ENCODE measurements at regions not wholly inside any gene's neighbourhood (a gene's known extent, or its start where the extent isn't known, plus 50 kb on each side); places are given as distances from the start of the nearest gene placed in this dataset. TPM values are rescaled to one million over a fixed set of nuclear protein-coding genes. Genes with fewer than 3 reads are reported as not detected.

DNA sequence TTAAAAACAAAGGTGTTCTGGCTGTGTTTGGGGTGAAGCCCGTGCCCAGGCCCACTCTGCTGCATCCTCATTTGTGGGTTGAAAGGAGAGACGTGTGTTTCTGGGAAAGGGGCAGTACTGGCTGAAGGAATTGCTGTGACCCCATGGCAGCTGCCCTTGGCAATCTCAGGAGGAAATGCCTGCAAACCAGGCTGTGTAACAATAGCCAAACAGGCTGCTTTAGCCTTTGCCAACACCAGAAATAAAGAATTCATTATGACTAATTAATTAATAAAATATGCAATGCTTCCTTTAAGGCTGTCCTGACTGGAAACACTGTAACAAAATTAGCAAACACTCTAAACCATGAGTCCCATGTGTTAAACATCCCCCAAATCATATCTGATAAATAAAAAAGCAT is 53.0 kb upstream of the KRR1 start:
- Histone ChIP-seq H3K27ac (no peak overlapping the region), H3K9me3 (no peaks in the 10 kb centered on the region), H3K4me3 (no peak overlapping the region), H3K36me3 (no peaks in the 10 kb centered on the region), H3K27me3 (no peaks in the 10 kb centered on the region), H3K4me1 (peaks cover 0 to 43% (median 0%) of the 10 kb centered on the region in 4 donors)
- peak in 1 of 2 donors; percentile 27 for TF ChIP-seq EP300 (IDR thresholded peaks at IDR 0.05)
- TF ChIP-seq, protein P1, sequence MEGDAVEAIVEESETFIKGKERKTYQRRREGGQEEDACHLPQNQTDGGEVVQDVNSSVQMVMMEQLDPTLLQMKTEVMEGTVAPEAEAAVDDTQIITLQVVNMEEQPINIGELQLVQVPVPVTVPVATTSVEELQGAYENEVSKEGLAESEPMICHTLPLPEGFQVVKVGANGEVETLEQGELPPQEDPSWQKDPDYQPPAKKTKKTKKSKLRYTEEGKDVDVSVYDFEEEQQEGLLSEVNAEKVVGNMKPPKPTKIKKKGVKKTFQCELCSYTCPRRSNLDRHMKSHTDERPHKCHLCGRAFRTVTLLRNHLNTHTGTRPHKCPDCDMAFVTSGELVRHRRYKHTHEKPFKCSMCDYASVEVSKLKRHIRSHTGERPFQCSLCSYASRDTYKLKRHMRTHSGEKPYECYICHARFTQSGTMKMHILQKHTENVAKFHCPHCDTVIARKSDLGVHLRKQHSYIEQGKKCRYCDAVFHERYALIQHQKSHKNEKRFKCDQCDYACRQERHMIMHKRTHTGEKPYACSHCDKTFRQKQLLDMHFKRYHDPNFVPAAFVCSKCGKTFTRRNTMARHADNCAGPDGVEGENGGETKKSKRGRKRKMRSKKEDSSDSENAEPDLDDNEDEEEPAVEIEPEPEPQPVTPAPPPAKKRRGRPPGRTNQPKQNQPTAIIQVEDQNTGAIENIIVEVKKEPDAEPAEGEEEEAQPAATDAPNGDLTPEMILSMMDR (IDR thresholded peaks at IDR 0.05): no peak
- 29 to 50% methylated on average over 2 of the region's 2 CpGs for WGBS, 2 donors
- DNase-seq (ENCODE audit: low spot score in 2 of 2): no peak

DNA sequence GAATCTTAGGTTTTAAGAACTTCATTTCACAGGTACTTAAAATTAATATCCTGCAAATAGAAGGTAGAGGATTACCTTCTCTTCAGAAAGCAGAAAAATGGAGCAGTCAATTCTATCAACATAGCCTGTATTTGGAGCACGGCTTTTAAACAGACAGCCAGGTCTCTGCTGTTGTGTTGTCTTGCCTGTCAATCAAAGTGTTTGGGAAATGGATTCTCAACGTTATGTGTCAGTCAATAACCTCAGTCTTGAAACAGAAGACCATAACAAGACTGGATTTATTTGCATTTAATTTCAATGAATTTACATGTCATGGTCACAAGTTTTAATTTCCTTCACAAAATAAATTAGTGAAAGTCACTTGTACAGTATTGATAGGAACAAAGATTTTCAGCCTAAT is 51.9 kb upstream of the KRR1 start:
- Histone ChIP-seq H3K27ac (no peak overlapping the region), H3K27me3 (no peaks in the 10 kb centered on the region), H3K36me3 (no peaks in the 10 kb centered on the region), H3K9me3 (no peaks in the 10 kb centered on the region), H3K4me1 (peaks cover 0 to 38% (median 0%) of the 10 kb centered on the region in 4 donors), H3K4me3 (no peak overlapping the region)
- TF ChIP-seq, protein P1 (IDR thresholded peaks at IDR 0.05): no peak
- no peak for TF ChIP-seq EP300 (IDR thresholded peaks at IDR 0.05)
- no peak for TF ChIP-seq POLR2A (IDR thresholded peaks at IDR 0.05)
- 92% methylated on average over 2 of the region's 2 CpGs for WGBS, 2 donors
- no peak for DNase-seq (ENCODE audit: low spot score in 2 of 2)

DNA sequence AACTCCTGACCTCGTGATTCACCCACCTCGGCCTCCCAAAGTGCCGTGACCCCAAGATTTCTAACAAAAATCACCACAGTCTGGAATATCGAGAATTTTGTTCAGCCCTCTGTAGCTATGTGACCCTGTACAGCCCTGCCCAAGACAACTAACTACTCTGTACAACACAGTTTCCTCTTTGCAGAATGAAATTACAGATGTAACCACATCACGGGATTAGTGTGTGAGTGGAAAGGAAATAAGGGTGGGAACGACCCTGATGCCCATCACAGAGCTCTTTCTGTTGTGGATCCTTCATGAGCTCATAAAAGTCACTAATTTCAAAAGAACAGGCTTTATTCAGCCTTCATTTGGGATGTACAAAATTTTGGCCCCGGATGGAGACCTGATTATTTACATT is 50.5 kb upstream of the KRR1 start:
- H3K9me3 ChIP-seq: no peaks in the 10 kb centered on the region
- 30 to 44% methylated on average over 7 of the region's 7 CpGs for WGBS, 2 donors

More for the DNA sequence above, 50.5 kb upstream of the KRR1 start:
- no peak overlapping the region for H3K4me3 ChIP-seq
- no peak for DNase-seq (ENCODE audit: low spot score in 2 of 2)
- peak overlapping the region in 1 of 4 donors; percentile 13 for H3K27ac ChIP-seq
- peaks cover 0 to 30% (median 0%) of the 10 kb centered on the region in 4 donors for H3K4me1 ChIP-seq
- H3K36me3 ChIP-seq: no peaks in the 10 kb centered on the region
- TF ChIP-seq, protein P1 (IDR thresholded peaks at IDR 0.05): no peak
- no peak for TF ChIP-seq POLR2A (IDR thresholded peaks at IDR 0.05)
- TF ChIP-seq EP300 (IDR thresholded peaks at IDR 0.05): no peak
- no peaks in the 10 kb centered on the region for H3K27me3 ChIP-seq

Small RNA genes lying in the stretch of these regions (small RNA-seq; reads per million reads assigned to genes)
- not detected for gene AC011611.1
- gene AC011611.6: not detected
- gene RF00156: not detected
- not detected for gene RN7SL734P
